Endothelial cell of umbilical vein (primary cell): ENCODE measurements at regions not wholly inside any gene's neighbourhood (a gene's known extent, or its start where the extent isn't known, plus 50 kb on each side); places are given as distances from the start of the nearest gene placed in this dataset.

Source experiments
- BruUV-seq: library from RNA; stranded (reverse); fragments of 400-500 nt; replicated peaks from 2 replicates; lab custom pipeline; 2021; lab: Mats Ljungman, UMichigan
- CTCF ChIA-PET: fragments of 300-600, 350-600 bp; sonication (Branson Sonifier 250); formaldehyde crosslinking; loops from one replicate; lab custom pipeline; 2021; ENCODE audit warnings: antibody characterized with exemption, inconsistent platforms; lab: Charles Lee
- POLR2A ChIA-PET: fragments of 300-600, 350-600 bp; sonication (Branson Sonifier 250); formaldehyde crosslinking; loops from one replicate; lab custom pipeline; 2021; ENCODE audit warnings: antibody characterized with exemption, inconsistent platforms; lab: Charles Lee
- DNase-seq: peaks from one replicate; pipeline ENCODE4 v3.0.0-alpha.2; 2011; ENCODE audit warnings: low read depth, low spot score
- FAIRE-seq: peaks from 2 replicates; lab custom pipeline; 2011; peaks lifted over from hg19 to GRCh38; lab: Jason Lieb, UNC
- H2AFZ ChIP-seq: 2 replicates; pipeline ENCODE4 v1.6.0; 2012; ENCODE audit warnings: low read depth, low read length, control low read depth, inconsistent platforms
- H3K27ac ChIP-seq: 2 replicates; pipeline ENCODE4 v1.5.1; 2011; ENCODE audit warnings: low read depth, mild to moderate bottlenecking, control low read depth, low read length, moderate library complexity; ENCODE audit not compliant: insufficient read depth
- H3K27me3 ChIP-seq, 2 experiments: 2 replicates each; pipeline versions ENCODE4 v1.6.0 to v1.6.1; 2011; ENCODE audit warnings: low read length in 2 of 2, mixed read lengths in 1 of 2; ENCODE audit not compliant: control insufficient read depth in 2 of 2, insufficient read depth in 2 of 2
- H3K36me3 ChIP-seq, 2 experiments: 2 replicates in 1 of 2; 3 replicates in 1 of 2; pipeline ENCODE4 v1.5.1; 2011; ENCODE audit warnings: low read length in 2 of 2, mild to moderate bottlenecking in 1 of 2, moderate library complexity in 1 of 2; ENCODE audit not compliant: control insufficient read depth in 2 of 2, insufficient read depth in 2 of 2; ENCODE audit errors: extremely low read depth in 1 of 2
- H3K4me1 ChIP-seq: 3 replicates; pipeline ENCODE4 v1.5.1; 2011; ENCODE audit warnings: mild to moderate bottlenecking, low read length; ENCODE audit not compliant: control insufficient read depth, insufficient read depth; ENCODE audit errors: extremely low read depth
- H3K4me2 ChIP-seq: 2 replicates; pipeline ENCODE4 v1.6.1; 2011; ENCODE audit warnings: low read length, control low read depth, mixed read lengths; ENCODE audit not compliant: insufficient read depth
- H3K4me3 ChIP-seq, 3 experiments: fragments of 200-600 bp in 1 of 3; sonication (generic), shearing (Covaris generic) in 1 of 3; replicated peaks in 1 of 3; 2 replicates each; pipeline ENCODE4 v1.5.1; 2011 to 2016; ENCODE audit warnings: control low read depth in 3 of 3, low read length in 3 of 3, mild to moderate bottlenecking in 2 of 3, inconsistent platforms in 1 of 3, low read depth in 1 of 3, moderate library complexity in 1 of 3; ENCODE audit not compliant: insufficient read depth in 1 of 3
- H3K79me2 ChIP-seq: 2 replicates; pipeline ENCODE4 v1.6.0; 2012; ENCODE audit warnings: low read length, inconsistent platforms; ENCODE audit not compliant: control insufficient read depth, insufficient read depth
- H3K9ac ChIP-seq: replicated peaks from 2 replicates; pipeline ENCODE3; 2011; ENCODE audit warnings: low read length, control low read depth; ENCODE audit not compliant: insufficient read depth; ENCODE audit errors: extremely low read depth
- H3K9me1 ChIP-seq: replicated peaks from 3 replicates; pipeline ENCODE4 v1.6.0; 2011; ENCODE audit warnings: mild to moderate bottlenecking, low read length; ENCODE audit not compliant: control insufficient read depth, insufficient read depth; ENCODE audit errors: extremely low read depth
- H3K9me3 ChIP-seq: replicated peaks from 2 replicates; pipeline ENCODE4 v1.5.1; 2012; ENCODE audit warnings: low read length, inconsistent platforms; ENCODE audit not compliant: control insufficient read depth, insufficient read depth
- H4K20me1 ChIP-seq: replicated peaks from 2 replicates; pipeline ENCODE3; 2011; ENCODE audit warnings: mild to moderate bottlenecking, low read length; ENCODE audit not compliant: control insufficient read depth, insufficient read depth; ENCODE audit errors: extremely low read depth
- EZH2 ChIP-seq: IDR thresholded peaks from 2 replicates; pipeline ENCODE4 v1.6.1; 2012; ENCODE audit warnings: borderline replicate concordance, low read depth, mild to moderate bottlenecking, moderate library complexity, low read length, inconsistent platforms; ENCODE audit not compliant: severe bottlenecking
- FOS ChIP-seq: IDR thresholded peaks from 2 replicates; pipeline ENCODE4 v1.6.1; 2011; ENCODE audit warnings: mild to moderate bottlenecking, low read length, moderate library complexity, borderline replicate concordance; ENCODE audit not compliant: insufficient read depth
- GATA2 ChIP-seq: IDR thresholded peaks from 2 replicates; pipeline ENCODE4 v1.7.0; 2011; ENCODE audit warnings: low read depth, mild to moderate bottlenecking, moderate library complexity, mixed read lengths, low read length; ENCODE audit not compliant: insufficient read length, insufficient read depth
- JUN ChIP-seq: IDR thresholded peaks from 2 replicates; pipeline ENCODE4 v1.6.1; 2011; ENCODE audit warnings: borderline replicate concordance, low read depth; ENCODE audit not compliant: insufficient read length, insufficient read depth
- MAX ChIP-seq: IDR thresholded peaks from 2 replicates; pipeline ENCODE4 v1.6.1; 2011; ENCODE audit not compliant: insufficient read depth, insufficient read length
- MYC ChIP-seq: IDR thresholded peaks from one replicate; pipeline ENCODE4 v1.6.1; 2011; ENCODE audit warnings: mild to moderate bottlenecking, low read depth, low read length
- POLR2A ChIP-seq: IDR thresholded peaks from 2 replicates; pipeline ENCODE4 v1.6.1; 2012; ENCODE audit warnings: low read depth, mild to moderate bottlenecking, control low read depth, low read length
- POLR2AphosphoS5 ChIP-seq: IDR thresholded peaks from 2 replicates; pipeline ENCODE4 v1.6.1; 2012; ENCODE audit warnings: low read depth, mild to moderate bottlenecking, control low read depth, low read length, moderate library complexity; ENCODE audit not compliant: insufficient read depth
- dilution Hi-C: fragments of 300-500 bp; cut with MboI; formaldehyde crosslinking; loops from one replicate; pipeline ENCODE4 v1.15.0; 2019; ENCODE audit warnings: low sequenced_read_pairs; ENCODE audit not compliant: extremely low pct_ligation_motif_present
- intact Hi-C: fragments of 100-400 bp; cut with micrococcal nuclease; formaldehyde crosslinking; loops from one replicate; pipeline ENCODE4 v1.10.0; 2022
- TF ChIP-seq, protein P1 (sequence below), 2 donors: IDR thresholded peaks; 1 replicate in 1 of 2; 2 replicates in 1 of 2; pipeline ENCODE4 v1.5.1; 2011; ENCODE audit warnings: low read length in 2 of 2, mild to moderate bottlenecking in 2 of 2, moderate library complexity in 2 of 2, control low read depth in 1 of 2, inconsistent platforms in 1 of 2, low read depth in 1 of 2; ENCODE audit not compliant: insufficient read depth in 1 of 2; ENCODE audit errors: extremely low read depth in 1 of 2

- no peak overlapping the region for H3K9ac ChIP-seq
- FAIRE-seq (no peak), DNase-seq (no peak)
- no peaks in the 10 kb centered on the region for H3K27me3 ChIP-seq
- H3K4me2 ChIP-seq: no peak overlapping the region
- no peaks in the 10 kb centered on the region for H3K4me1 ChIP-seq
- H3K4me3 ChIP-seq: no peak overlapping the region
- H3K9me1 ChIP-seq: no peaks in the 10 kb centered on the region
- no peaks in the 10 kb centered on the region for H3K36me3 ChIP-seq
- dilution Hi-C loops: no loop called here
- BruUV-seq: no TSS peak
- no peaks in the 10 kb centered on the region for H4K20me1 ChIP-seq
- H2AFZ ChIP-seq: no peak overlapping the region
- ChIA-PET CTCF (no interaction called here), POLR2A (no interaction called here)
- no peak overlapping the region for H3K27ac ChIP-seq
- TF ChIP-seq EZH2 (no peak), JUN (no peak), MYC (no peak), POLR2AphosphoS5 (no peak), POLR2A (no peak), GATA2 (no peak), MAX (no peak), FOS (no peak)
- TF ChIP-seq, protein P1, sequence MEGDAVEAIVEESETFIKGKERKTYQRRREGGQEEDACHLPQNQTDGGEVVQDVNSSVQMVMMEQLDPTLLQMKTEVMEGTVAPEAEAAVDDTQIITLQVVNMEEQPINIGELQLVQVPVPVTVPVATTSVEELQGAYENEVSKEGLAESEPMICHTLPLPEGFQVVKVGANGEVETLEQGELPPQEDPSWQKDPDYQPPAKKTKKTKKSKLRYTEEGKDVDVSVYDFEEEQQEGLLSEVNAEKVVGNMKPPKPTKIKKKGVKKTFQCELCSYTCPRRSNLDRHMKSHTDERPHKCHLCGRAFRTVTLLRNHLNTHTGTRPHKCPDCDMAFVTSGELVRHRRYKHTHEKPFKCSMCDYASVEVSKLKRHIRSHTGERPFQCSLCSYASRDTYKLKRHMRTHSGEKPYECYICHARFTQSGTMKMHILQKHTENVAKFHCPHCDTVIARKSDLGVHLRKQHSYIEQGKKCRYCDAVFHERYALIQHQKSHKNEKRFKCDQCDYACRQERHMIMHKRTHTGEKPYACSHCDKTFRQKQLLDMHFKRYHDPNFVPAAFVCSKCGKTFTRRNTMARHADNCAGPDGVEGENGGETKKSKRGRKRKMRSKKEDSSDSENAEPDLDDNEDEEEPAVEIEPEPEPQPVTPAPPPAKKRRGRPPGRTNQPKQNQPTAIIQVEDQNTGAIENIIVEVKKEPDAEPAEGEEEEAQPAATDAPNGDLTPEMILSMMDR (IDR thresholded peaks at IDR 0.05; ENCODE audit: extremely low read depth in 1 of 2, insufficient read depth in 1 of 2, low read depth in 1 of 2, low read length in 2 of 2): no peak
- intact Hi-C loops: no loop called here
- peaks cover 2% of the 10 kb centered on the region for H3K9me3 ChIP-seq
- H3K79me2 ChIP-seq: no peaks in the 10 kb centered on the region
Measured at GRCh38 chr2:15010346-15010745, 377.8 kb downstream of the LRATD1 start.
